ENCODE measurements at regions not wholly inside any gene's neighbourhood (a gene's known extent, or its start where the extent isn't known, plus 50 kb on each side); places are given as distances from the start of the nearest gene placed in this dataset.

GRCh38 chr3:117310536-117310935 lies 601.0 kb downstream of the TUSC7 start:
- Histone ChIP-seq H4K8ac (ENCODE audit: extremely low read depth, insufficient read depth, low read length) (no peak overlapping the region), H2BK12ac (ENCODE audit: low read depth, low read length) (no peak overlapping the region), H3K79me2 (ENCODE audit: control insufficient read depth in 1 of 2, insufficient read depth in 2 of 2, low read length in 2 of 2) (no peaks in the 10 kb centered on the region), H3K18ac (ENCODE audit: extremely low read depth, low read length) (no peak overlapping the region), H4K20me1 (replicated peaks in 1 of 2; ENCODE audit: control insufficient read depth in 1 of 2, insufficient read depth in 2 of 2, low read length in 2 of 2) (no peaks in the 10 kb centered on the region), H2BK120ac (replicated peaks; ENCODE audit: low read depth, low read length) (no peak overlapping the region), H3K27ac (ENCODE audit: low read depth, low read length) (no peak overlapping the region), H2AK5ac (ENCODE audit: low read depth, low read length) (no peak overlapping the region), H3K23me2 (ENCODE audit: low read depth, low read length) (no peaks in the 10 kb centered on the region), H3K4me2 (ENCODE audit: insufficient read depth in 1 of 2, low read depth in 2 of 2, low read length in 2 of 2) (no peak overlapping the region), H3K14ac (ENCODE audit: insufficient read length) (no peak overlapping the region), H3K4ac (replicated peaks; ENCODE audit: insufficient read length, low read depth, low read length) (no peak overlapping the region), H3K4me1 (replicated peaks in 1 of 4; ENCODE audit: control insufficient read depth in 3 of 4, insufficient read depth in 4 of 4, low read length in 3 of 4) (no peaks in the 10 kb centered on the region), H3K4me3 (ENCODE audit: extremely low read depth in 1 of 4, insufficient read depth in 2 of 4, low read depth in 3 of 4, low read length in 4 of 4) (no peak overlapping the region), H3K79me1 (ENCODE audit: low read depth, low read length) (no peaks in the 10 kb centered on the region), H2BK15ac (ENCODE audit: low read length) (no peak overlapping the region), H3K9ac (replicated peaks in 1 of 4; ENCODE audit: extremely low read depth in 1 of 4, low read depth in 3 of 4, low read length in 3 of 4) (no peak overlapping the region), H2BK20ac (ENCODE audit: low read length) (no peak overlapping the region), H3K56ac (replicated peaks; ENCODE audit: insufficient read length, low read depth, low read length) (no peak overlapping the region), H3K36me3 (ENCODE audit: control insufficient read depth in 2 of 4, insufficient read depth in 4 of 4, low read length in 3 of 4) (no peaks in the 10 kb centered on the region), H3K9me3 (ENCODE audit: insufficient read depth in 2 of 2, low read depth in 1 of 2, low read length in 1 of 2) (no peaks in the 10 kb centered on the region), H4K5ac (ENCODE audit: insufficient read length, low read depth, low read length) (no peak overlapping the region), H2BK5ac (ENCODE audit: low read depth, low read length) (no peak overlapping the region), H2AFZ (ENCODE audit: low read length) (no peak overlapping the region), H4K91ac (replicated peaks; ENCODE audit: insufficient read length, low read length) (no peak overlapping the region), H3K27me3 (replicated peaks in 1 of 4; ENCODE audit: control insufficient read depth in 3 of 4, extremely low read depth in 1 of 4, insufficient read depth in 3 of 4, low read length in 3 of 4) (no peaks in the 10 kb centered on the region), H3K23ac (ENCODE audit: insufficient read length) (no peak overlapping the region)
- 95% methylated on average over 1 of the region's 1 CpG; no CpG with 5 or more reads in 1 of the 2 experiments for WGBS, 2 experiments (ENCODE audit: extremely low coverage in 1 of 2, insufficient coverage in 1 of 2, insufficient read length in 1 of 2, insufficient replicate concordance in 2 of 2, low coverage in 1 of 2, low lambda C conversion rate in 2 of 2, missing lambda C conversion rate in 1 of 2)
- POLR2A ChIA-PET (ENCODE audit: partially characterized antibody), result no interaction called here
- DNase-seq (ENCODE audit: low read depth in 1 of 2, low spot score in 2 of 2), result no peak
- CTCF ChIA-PET (ENCODE audit: partially characterized antibody), result interaction anchor here (0.7 kb wide), 1 partner anchor 117 kb away, joined by 4 read pairs; no protein-coding TSS in a partner anchor
- FAIRE-seq, result no peak
- TF ChIP-seq RXRA (IDR thresholded peaks at IDR 0.05; ENCODE audit: insufficient read depth, low read depth, low read length) (no peak), CTBP2 (IDR thresholded peaks at IDR 0.05; ENCODE audit: borderline replicate concordance, insufficient read depth, insufficient read length, low read length) (no peak), CHD1 (IDR thresholded peaks at IDR 0.05; ENCODE audit: low read depth, low read length) (no peak), SIX5 (IDR thresholded peaks at IDR 0.05; ENCODE audit: low read depth, low read length) (no peak), HDAC2 (IDR thresholded peaks at IDR 0.05; ENCODE audit: borderline replicate concordance in 1 of 2, low read depth in 2 of 2, low read length in 2 of 2) (no peak), POLR2AphosphoS5 (IDR thresholded peaks at IDR 0.05; ENCODE audit: low read depth, low read length) (no peak), CEBPB (IDR thresholded peaks at IDR 0.05; ENCODE audit: low read depth, low read length) (no peak), EP300 (IDR thresholded peaks at IDR 0.05; ENCODE audit: borderline replicate concordance in 1 of 2, low read depth in 2 of 2, low read length in 2 of 2) (no peak), KDM4A (IDR thresholded peaks at IDR 0.05; ENCODE audit: low read depth, low read length, severe bottlenecking) (no peak), SRF (IDR thresholded peaks at IDR 0.05; ENCODE audit: low read depth, low read length) (no peak), JUND (IDR thresholded peaks at IDR 0.05; ENCODE audit: low read length) (no peak)
